ENCODE measurements at regions not wholly inside any gene's neighbourhood (a gene's known extent, or its start where the extent isn't known, plus 50 kb on each side); places are given as distances from the start of the nearest gene placed in this dataset.

- no peak overlapping the region for H3K27ac ChIP-seq
- H3K27me3 ChIP-seq: no peaks in the 10 kb centered on the region
- no peaks in the 10 kb centered on the region for H3K36me3 ChIP-seq
- TF ChIP-seq CTCF (IDR thresholded peaks at IDR 0.05): no peak
- TF ChIP-seq POLR2A (IDR thresholded peaks at IDR 0.05): no peak
- H3K4me1 ChIP-seq: no peaks in the 10 kb centered on the region
- no peak for DNase-seq
- H3K9me3 ChIP-seq: no peaks in the 10 kb centered on the region
- no peak overlapping the region for H3K4me3 ChIP-seq
Observed at GRCh38 chr2:138948070-138948539, 167.9 kb upstream of the NXPH2 start.

- H3K27ac ChIP-seq: no peak overlapping the region
- H3K4me3 ChIP-seq: no peak overlapping the region
- no peaks in the 10 kb centered on the region for H3K4me1 ChIP-seq
- H3K9me3 ChIP-seq: no peaks in the 10 kb centered on the region
- no peak for DNase-seq
- no peaks in the 10 kb centered on the region for H3K36me3 ChIP-seq
- TF ChIP-seq POLR2A (IDR thresholded peaks at IDR 0.05): no peak
- TF ChIP-seq CTCF (IDR thresholded peaks at IDR 0.05): no peak
- H3K27me3 ChIP-seq: no peaks in the 10 kb centered on the region
Observed at GRCh38 chr2:138943470-138943869, 163.3 kb upstream of the NXPH2 start.

GRCh38 chr2:138942466-138942865, 162.3 kb upstream of the NXPH2 start:
- Histone ChIP-seq H3K27ac (no peak overlapping the region), H3K4me1 (no peaks in the 10 kb centered on the region), H3K4me3 (no peak overlapping the region), H3K36me3 (no peaks in the 10 kb centered on the region), H3K9me3 (no peaks in the 10 kb centered on the region), H3K27me3 (no peaks in the 10 kb centered on the region)
- no peak for TF ChIP-seq CTCF (IDR thresholded peaks at IDR 0.05)
- no peak for DNase-seq

- Histone ChIP-seq H3K4me3 (no peak overlapping the region), H3K27me3 (no peaks in the 10 kb centered on the region), H3K4me1 (no peaks in the 10 kb centered on the region), H3K27ac (no peak overlapping the region), H3K9me3 (no peaks in the 10 kb centered on the region), H3K36me3 (no peaks in the 10 kb centered on the region)
- DNase-seq: peak in 1 of 3 donors; percentile 40
- no peak for TF ChIP-seq POLR2A (IDR thresholded peaks at IDR 0.05)
Observed at GRCh38 chr2:138931284-138932256, 151.4 kb upstream of the NXPH2 start.

GRCh38 chr2:138930571-138930970, 150.4 kb upstream of the NXPH2 start:
- H3K27ac ChIP-seq: no peak overlapping the region
- no peak for TF ChIP-seq POLR2A (IDR thresholded peaks at IDR 0.05)
- TF ChIP-seq CTCF (IDR thresholded peaks at IDR 0.05): no peak
- no peaks in the 10 kb centered on the region for H3K4me1 ChIP-seq
- H3K36me3 ChIP-seq: no peaks in the 10 kb centered on the region
- H3K27me3 ChIP-seq: no peaks in the 10 kb centered on the region
- no peak overlapping the region for H3K4me3 ChIP-seq
- no peaks in the 10 kb centered on the region for H3K9me3 ChIP-seq
- no peak for DNase-seq

- Histone ChIP-seq H3K4me1 (no peaks in the 10 kb centered on the region), H3K27ac (no peak overlapping the region), H3K36me3 (no peaks in the 10 kb centered on the region), H3K4me3 (no peak overlapping the region), H3K9me3 (no peaks in the 10 kb centered on the region), H3K27me3 (no peaks in the 10 kb centered on the region)
- DNase-seq: no peak
- TF ChIP-seq POLR2A (IDR thresholded peaks at IDR 0.05): no peak
- no peak for TF ChIP-seq CTCF (IDR thresholded peaks at IDR 0.05)
Observed at GRCh38 chr2:138928374-138929021, 148.3 kb upstream of the NXPH2 start.
